ENCODE measurements at regions not wholly inside any gene's neighbourhood (a gene's known extent, or its start where the extent isn't known, plus 50 kb on each side); places are given as distances from the start of the nearest gene placed in this dataset.

GRCh38 chr4:185925910-185926360 lies 113.9 kb upstream of the SORBS2 start:
- no peak for DNase-seq (ENCODE audit: low spot score)

- DNase-seq (ENCODE audit: low spot score) = no peak
Measured at GRCh38 chr4:185931375-185931774, 119.4 kb upstream of the SORBS2 start.

GRCh38 chr4:185931986-185932385 lies 120.0 kb upstream of the SORBS2 start:
- DNase-seq (ENCODE audit: low spot score) = no peak

GRCh38 chr4:185932491-185932890 lies 120.5 kb upstream of the SORBS2 start:
- DNase-seq (ENCODE audit: low spot score) = no peak

GRCh38 chr4:185933078-185933581 lies 121.1 kb upstream of the SORBS2 start:
- peak; percentile 39 for DNase-seq (ENCODE audit: low spot score)

- DNase-seq (ENCODE audit: low spot score) = no peak
Measured at GRCh38 chr4:185936650-185937376, 124.8 kb upstream of the SORBS2 start.

GRCh38 chr4:185938654-185939053 lies 126.7 kb upstream of the SORBS2 start:
- DNase-seq (ENCODE audit: low spot score) = no peak

- no peak for DNase-seq (ENCODE audit: low spot score)
Measured at GRCh38 chr4:185941461-185941860, 127.5 kb upstream of the TLR3 start.

GRCh38 chr4:185945252-185945651 lies 123.7 kb upstream of the TLR3 start:
- DNase-seq (ENCODE audit: low spot score) = no peak

GRCh38 chr4:185945906-185946305 lies 123.0 kb upstream of the TLR3 start:
- DNase-seq (ENCODE audit: low spot score) = no peak

GRCh38 chr4:185950891-185951290 lies 118.1 kb upstream of the TLR3 start:
- no peak for DNase-seq (ENCODE audit: low spot score)

GRCh38 chr4:185955151-185955770 lies 113.7 kb upstream of the TLR3 start:
- DNase-seq (ENCODE audit: low spot score) = no peak

GRCh38 chr4:185955826-185956543 lies 113.0 kb upstream of the TLR3 start:
- no peak for DNase-seq (ENCODE audit: low spot score)

- no peak for DNase-seq (ENCODE audit: low spot score)
Measured at GRCh38 chr4:185956544-185956940, 112.4 kb upstream of the TLR3 start.

- no peak for DNase-seq (ENCODE audit: low spot score)
Measured at GRCh38 chr4:185958094-185958747, 110.7 kb upstream of the TLR3 start.

GRCh38 chr4:185965426-185966384 lies 103.3 kb upstream of the TLR3 start:
- no peak for DNase-seq (ENCODE audit: low spot score)

GRCh38 chr4:185966549-185966948 lies 102.4 kb upstream of the TLR3 start:
- no peak for DNase-seq (ENCODE audit: low spot score)

GRCh38 chr4:185966997-185967775 lies 101.8 kb upstream of the TLR3 start:
- no peak for DNase-seq (ENCODE audit: low spot score)

- DNase-seq (ENCODE audit: low spot score) = no peak
Measured at GRCh38 chr4:185969657-185970056, 99.3 kb upstream of the TLR3 start.

- no peak for DNase-seq (ENCODE audit: low spot score)
Measured at GRCh38 chr4:185987961-185988627, 80.9 kb upstream of the TLR3 start.

Measured in COLO829 (cell line).